BJ (cell line): ENCODE measurements at regions not wholly inside any gene's neighbourhood (a gene's known extent, or its start where the extent isn't known, plus 50 kb on each side); places are given as distances from the start of the nearest gene placed in this dataset.

Experiments
- CTCF ChIA-PET: fragments of 350-600 bp; formaldehyde crosslinking; extraction: SDS; loops from one replicate; lab custom pipeline; 2021; ENCODE audit warnings: antibody characterized with exemption, inconsistent platforms; lab: Yijun Ruan, JAX
- POLR2A ChIA-PET: fragments of 300-600 bp; sonication (Branson Sonifier 250); formaldehyde crosslinking; extraction: SDS; loops from one replicate; lab custom pipeline; 2021; ENCODE audit warnings: antibody characterized with exemption; lab: Charles Lee
- DNase-seq: peaks from one replicate; pipeline ENCODE4 v3.0.0-alpha.2; 2011; ENCODE audit warnings: low read depth
- H3K27me3 ChIP-seq: 2 replicates; pipeline ENCODE4 v1.6.0; 2011; ENCODE audit warnings: low read length; ENCODE audit not compliant: control insufficient read depth, insufficient read depth
- H3K36me3 ChIP-seq: 2 replicates; pipeline ENCODE4 v1.5.1; 2011; ENCODE audit warnings: low read length; ENCODE audit not compliant: control insufficient read depth, insufficient read depth
- H3K4me3 ChIP-seq: 2 replicates; pipeline ENCODE4 v1.5.1; 2011; ENCODE audit warnings: low read depth, mild to moderate bottlenecking, control low read depth, low read length
- TF ChIP-seq, protein P1 (sequence below): IDR thresholded peaks from 2 replicates; pipeline ENCODE4 v1.5.1; 2011; ENCODE audit warnings: low read depth, mild to moderate bottlenecking, control low read depth, inconsistent platforms, low read length, moderate library complexity; ENCODE audit not compliant: insufficient read depth

GRCh38 chr6:79313254-79313653 is 78.8 kb upstream of the HMGN3 start:
- H3K4me3 ChIP-seq = no peak overlapping the region
- no peaks in the 10 kb centered on the region for H3K27me3 ChIP-seq
- CTCF ChIA-PET = no interaction called here
- no peak for DNase-seq
- H3K36me3 ChIP-seq = no peaks in the 10 kb centered on the region
- TF ChIP-seq, protein P1, sequence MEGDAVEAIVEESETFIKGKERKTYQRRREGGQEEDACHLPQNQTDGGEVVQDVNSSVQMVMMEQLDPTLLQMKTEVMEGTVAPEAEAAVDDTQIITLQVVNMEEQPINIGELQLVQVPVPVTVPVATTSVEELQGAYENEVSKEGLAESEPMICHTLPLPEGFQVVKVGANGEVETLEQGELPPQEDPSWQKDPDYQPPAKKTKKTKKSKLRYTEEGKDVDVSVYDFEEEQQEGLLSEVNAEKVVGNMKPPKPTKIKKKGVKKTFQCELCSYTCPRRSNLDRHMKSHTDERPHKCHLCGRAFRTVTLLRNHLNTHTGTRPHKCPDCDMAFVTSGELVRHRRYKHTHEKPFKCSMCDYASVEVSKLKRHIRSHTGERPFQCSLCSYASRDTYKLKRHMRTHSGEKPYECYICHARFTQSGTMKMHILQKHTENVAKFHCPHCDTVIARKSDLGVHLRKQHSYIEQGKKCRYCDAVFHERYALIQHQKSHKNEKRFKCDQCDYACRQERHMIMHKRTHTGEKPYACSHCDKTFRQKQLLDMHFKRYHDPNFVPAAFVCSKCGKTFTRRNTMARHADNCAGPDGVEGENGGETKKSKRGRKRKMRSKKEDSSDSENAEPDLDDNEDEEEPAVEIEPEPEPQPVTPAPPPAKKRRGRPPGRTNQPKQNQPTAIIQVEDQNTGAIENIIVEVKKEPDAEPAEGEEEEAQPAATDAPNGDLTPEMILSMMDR = no peak
- POLR2A ChIA-PET = no interaction called here

- H3K4me3 ChIP-seq = no peak overlapping the region
- H3K36me3 ChIP-seq = no peaks in the 10 kb centered on the region
- ChIA-PET POLR2A (no interaction called here), CTCF (no interaction called here)
- H3K27me3 ChIP-seq = no peaks in the 10 kb centered on the region
- DNase-seq = no peak
- TF ChIP-seq, protein P1 = no peak
These were observed 73.0 kb upstream of the HMGN3 start for GRCh38 chr6:79307321-79308036.

DNA sequence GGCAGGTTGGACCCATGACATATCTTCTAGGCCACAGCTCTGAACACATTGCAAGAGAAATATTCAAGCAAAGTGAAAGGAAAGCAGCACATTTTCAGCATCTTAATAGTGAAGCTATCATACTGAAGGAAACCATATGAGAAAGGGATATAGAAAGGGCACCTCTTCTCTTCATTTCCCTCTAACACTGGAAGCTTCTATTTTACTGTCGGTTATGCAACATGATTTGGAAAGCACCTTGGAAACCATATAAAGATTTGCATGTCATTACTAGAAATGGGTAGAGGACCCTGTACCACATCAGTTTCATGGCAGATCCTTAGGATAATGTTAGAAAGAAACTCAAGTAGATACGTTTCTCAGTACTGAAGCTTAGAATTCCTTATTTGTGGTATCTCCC is 70.5 kb upstream of the HMGN3 start:
- no peak for DNase-seq
- ChIA-PET CTCF (no interaction called here), POLR2A (no interaction called here)
- H3K4me3 ChIP-seq = no peak overlapping the region
- TF ChIP-seq, protein P1 = no peak
- H3K27me3 ChIP-seq = no peaks in the 10 kb centered on the region
- no peaks in the 10 kb centered on the region for H3K36me3 ChIP-seq

DNA sequence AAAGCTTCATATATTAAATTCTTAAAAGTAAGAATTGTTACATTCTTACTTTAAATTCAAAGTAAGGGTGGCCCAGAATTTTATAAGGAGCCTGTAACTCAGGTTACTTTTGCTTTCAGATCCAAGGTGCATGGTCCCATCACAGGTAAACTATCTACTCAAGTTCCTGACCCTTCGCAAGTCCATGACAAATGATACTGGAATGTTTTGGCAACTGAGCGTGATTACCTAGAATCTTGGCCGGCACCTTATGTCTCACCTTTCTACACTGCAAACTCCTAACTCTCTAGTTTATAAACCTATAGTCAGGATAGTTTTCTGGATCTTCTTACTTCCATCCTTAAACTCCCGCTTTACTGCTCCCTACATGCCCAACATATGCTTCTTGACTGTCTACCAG is 67.9 kb upstream of the HMGN3 start:
- CTCF ChIA-PET = no interaction called here
- no peaks in the 10 kb centered on the region for H3K27me3 ChIP-seq
- no peak for DNase-seq
- H3K36me3 ChIP-seq = no peaks in the 10 kb centered on the region
- POLR2A ChIA-PET = no interaction called here
- TF ChIP-seq, protein P1 = no peak
- H3K4me3 ChIP-seq = no peak overlapping the region

DNA sequence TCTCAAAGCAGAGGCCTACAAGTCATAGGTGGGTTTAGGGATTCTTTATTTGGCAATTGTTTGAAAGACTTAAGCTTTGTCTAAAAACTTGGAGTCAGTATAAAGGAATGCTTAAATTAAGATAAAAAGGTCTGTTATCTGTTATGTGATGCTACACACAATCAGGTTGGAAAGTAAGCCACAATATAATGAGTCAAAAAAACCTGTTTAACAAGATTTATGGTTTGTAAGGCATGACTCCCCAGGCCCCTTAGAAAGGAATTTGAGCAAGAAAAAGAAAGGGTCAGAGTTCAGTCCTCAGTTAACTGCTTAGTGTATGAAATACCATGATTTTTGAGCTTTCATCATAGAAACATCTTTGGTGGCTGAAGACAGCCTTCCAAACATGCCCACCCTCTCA is 66.8 kb upstream of the HMGN3 start:
- no peaks in the 10 kb centered on the region for H3K36me3 ChIP-seq
- DNase-seq = no peak
- ChIA-PET POLR2A (no interaction called here), CTCF (interaction anchor here (1.4 kb wide), 1 partner anchor 26 kb away, joined by 3 read pairs; no protein-coding TSS in a partner anchor)
- TF ChIP-seq, protein P1 = no peak
- H3K27me3 ChIP-seq = no peaks in the 10 kb centered on the region
- H3K4me3 ChIP-seq = no peak overlapping the region
